ENCODE measurements at regions not wholly inside any gene's neighbourhood (a gene's known extent, or its start where the extent isn't known, plus 50 kb on each side); places are given as distances from the start of the nearest gene placed in this dataset.

DNA sequence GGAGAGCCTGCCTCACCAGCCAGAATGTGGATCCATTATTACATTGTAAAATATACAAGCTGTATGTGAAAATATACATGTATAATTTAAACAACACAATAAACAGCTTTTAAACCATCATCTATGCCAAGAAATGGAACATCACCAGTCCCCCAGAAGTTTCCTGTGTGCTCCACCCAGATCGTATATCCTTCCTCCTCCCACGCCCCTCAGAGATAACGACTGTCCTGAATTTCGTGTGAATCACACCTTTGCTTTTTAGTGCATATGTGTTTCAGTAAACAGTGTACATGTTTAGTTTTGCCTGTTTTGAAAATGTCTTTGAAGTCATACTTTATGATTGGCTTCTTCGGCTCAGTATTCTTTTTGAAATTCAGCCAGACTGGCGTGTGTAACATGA lies 134.6 kb upstream of the MYO10 start:
- Histone ChIP-seq H3K4ac (replicated peaks; ENCODE audit: insufficient read length, low read depth, low read length) (no peak overlapping the region), H4K91ac (replicated peaks; ENCODE audit: insufficient read length, low read length) (no peak overlapping the region), H3K27me3 (replicated peaks in 1 of 4; ENCODE audit: control insufficient read depth in 3 of 4, extremely low read depth in 1 of 4, insufficient read depth in 3 of 4, low read length in 3 of 4) (no peaks in the 10 kb centered on the region), H4K5ac (ENCODE audit: insufficient read length, low read depth, low read length) (no peak overlapping the region), H3K27ac (ENCODE audit: low read depth, low read length) (no peak overlapping the region), H3K18ac (ENCODE audit: extremely low read depth, low read length) (no peak overlapping the region), H3K4me2 (ENCODE audit: insufficient read depth in 1 of 2, low read depth in 2 of 2, low read length in 2 of 2) (no peak overlapping the region), H3K79me2 (ENCODE audit: control insufficient read depth in 1 of 2, insufficient read depth in 2 of 2, low read length in 2 of 2) (no peaks in the 10 kb centered on the region), H2BK120ac (replicated peaks; ENCODE audit: low read depth, low read length) (no peak overlapping the region), H3K4me1 (replicated peaks in 1 of 4; ENCODE audit: control insufficient read depth in 3 of 4, insufficient read depth in 4 of 4, low read length in 3 of 4) (no peaks in the 10 kb centered on the region), H4K20me1 (replicated peaks in 1 of 2; ENCODE audit: control insufficient read depth in 1 of 2, insufficient read depth in 2 of 2, low read length in 2 of 2) (no peaks in the 10 kb centered on the region), H3K9ac (replicated peaks in 1 of 4; ENCODE audit: extremely low read depth in 1 of 4, low read depth in 3 of 4, low read length in 3 of 4) (no peak overlapping the region), H2AK5ac (ENCODE audit: low read depth, low read length) (no peak overlapping the region), H2BK20ac (ENCODE audit: low read length) (no peak overlapping the region), H3K14ac (ENCODE audit: insufficient read length) (no peak overlapping the region), H3K23ac (ENCODE audit: insufficient read length) (no peak overlapping the region), H2BK5ac (ENCODE audit: low read depth, low read length) (no peak overlapping the region), H4K8ac (ENCODE audit: extremely low read depth, insufficient read depth, low read length) (no peak overlapping the region), H2BK15ac (ENCODE audit: low read length) (no peak overlapping the region), H2AFZ (ENCODE audit: low read length) (no peak overlapping the region), H3K79me1 (ENCODE audit: low read depth, low read length) (no peaks in the 10 kb centered on the region), H3K4me3 (ENCODE audit: extremely low read depth in 1 of 4, insufficient read depth in 2 of 4, low read depth in 3 of 4, low read length in 4 of 4) (no peak overlapping the region), H3K9me3 (ENCODE audit: insufficient read depth in 2 of 2, low read depth in 1 of 2, low read length in 1 of 2) (no peaks in the 10 kb centered on the region), H3K56ac (replicated peaks; ENCODE audit: insufficient read length, low read depth, low read length) (no peak overlapping the region), H2BK12ac (ENCODE audit: low read depth, low read length) (no peak overlapping the region), H3K23me2 (ENCODE audit: low read depth, low read length) (no peaks in the 10 kb centered on the region), H3K36me3 (ENCODE audit: control insufficient read depth in 2 of 4, insufficient read depth in 4 of 4, low read length in 3 of 4) (no peaks in the 10 kb centered on the region)
- FAIRE-seq, result no peak
- CTCF ChIA-PET (ENCODE audit: partially characterized antibody), result interaction anchor here (1.2 kb wide), 1 partner anchor 14 kb away, joined by 4 read pairs; no protein-coding TSS in a partner anchor
- 90% methylated on average over 6 of the region's 6 CpGs; no CpG with 5 or more reads in 1 of the 2 experiments for WGBS, 2 experiments (ENCODE audit: extremely low coverage in 1 of 2, insufficient coverage in 1 of 2, insufficient read length in 1 of 2, insufficient replicate concordance in 2 of 2, low coverage in 1 of 2, low lambda C conversion rate in 2 of 2, missing lambda C conversion rate in 1 of 2)
- POLR2A ChIA-PET (ENCODE audit: partially characterized antibody), result no interaction called here
- no peak for TF ChIP-seq PHF8 (conservative IDR thresholded peaks at IDR 0.05; ENCODE audit: low read depth, low read length)
- no peak for TF ChIP-seq RBBP5 (IDR thresholded peaks at IDR 0.05; ENCODE audit: borderline replicate concordance, low read depth, low read length)
- no peak for TF ChIP-seq GTF2F1 (IDR thresholded peaks at IDR 0.05; ENCODE audit: borderline replicate concordance, low read depth, low read length)
- TF ChIP-seq KDM5A (IDR thresholded peaks at IDR 0.05; ENCODE audit: low read length), result no peak
- TF ChIP-seq, protein P1, sequence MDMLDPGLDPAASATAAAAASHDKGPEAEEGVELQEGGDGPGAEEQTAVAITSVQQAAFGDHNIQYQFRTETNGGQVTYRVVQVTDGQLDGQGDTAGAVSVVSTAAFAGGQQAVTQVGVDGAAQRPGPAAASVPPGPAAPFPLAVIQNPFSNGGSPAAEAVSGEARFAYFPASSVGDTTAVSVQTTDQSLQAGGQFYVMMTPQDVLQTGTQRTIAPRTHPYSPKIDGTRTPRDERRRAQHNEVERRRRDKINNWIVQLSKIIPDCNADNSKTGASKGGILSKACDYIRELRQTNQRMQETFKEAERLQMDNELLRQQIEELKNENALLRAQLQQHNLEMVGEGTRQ (IDR thresholded peaks at IDR 0.05; ENCODE audit: low read length), result no peak
- no peak for TF ChIP-seq HDAC2 (IDR thresholded peaks at IDR 0.05; ENCODE audit: borderline replicate concordance in 1 of 2, low read depth in 2 of 2, low read length in 2 of 2)
- TF ChIP-seq SP4 (IDR thresholded peaks at IDR 0.05; ENCODE audit: low read length), result no peak
- no peak for TF ChIP-seq NRF1 (IDR thresholded peaks at IDR 0.05; ENCODE audit: low read depth, low read length)
- no peak for TF ChIP-seq TCF12 (IDR thresholded peaks at IDR 0.05; ENCODE audit: low read depth, low read length)
- DNase-seq (ENCODE audit: low read depth in 1 of 2, low spot score in 2 of 2), result no peak

Data from H1 (cell line).